Gastroesophageal sphincter (tissue), 3 donors: ENCODE measurements at regions not wholly inside any gene's neighbourhood (a gene's known extent, or its start where the extent isn't known, plus 50 kb on each side); places are given as distances from the start of the nearest gene placed in this dataset.

Source experiments
- CTCF ChIP-seq, 4 experiments: fragments of 200-600 bp in 2 of 4; fragments of 450-650 bp in 2 of 4; sonication (generic) in 1 of 4; IDR thresholded peaks; one replicate each; pipeline ENCODE4 v1.5.1; 2017 to 2019; ENCODE audit warnings: antibody characterized with exemption in 4 of 4, mild to moderate bottlenecking in 2 of 4, moderate library complexity in 2 of 4
- EP300 ChIP-seq: sonication (generic); formaldehyde crosslinking; IDR thresholded peaks from one replicate; pipeline ENCODE4 v1.6.1; 2017; ENCODE audit warnings: antibody characterized with exemption, mild to moderate bottlenecking
- POLR2A ChIP-seq, 2 donors: fragments of 450-650 bp; IDR thresholded peaks; one replicate each; pipeline ENCODE4 v1.6.1; 2017; ENCODE audit warnings: antibody characterized with exemption in 2 of 2, mild to moderate bottlenecking in 2 of 2, moderate library complexity in 1 of 2
- POLR2AphosphoS5 ChIP-seq: sonication (generic); formaldehyde crosslinking; IDR thresholded peaks from one replicate; pipeline ENCODE4 v1.6.1; 2017; ENCODE audit warnings: antibody characterized with exemption

GRCh38 chr20:6577451-6577850, 190.0 kb upstream of the BMP2 start:
- TF ChIP-seq CTCF (IDR thresholded peaks at IDR 0.05) (no peak), POLR2A (IDR thresholded peaks at IDR 0.05) (no peak), EP300 (no peak), POLR2AphosphoS5 (no peak)
